GM21737 (cell line): ENCODE measurements at regions not wholly inside any gene's neighbourhood (a gene's known extent, or its start where the extent isn't known, plus 50 kb on each side); places are given as distances from the start of the nearest gene placed in this dataset.

Experiments used
- ATAC-seq: cut with Tn5 transposase; IDR thresholded peaks from one replicate; pipeline ENCODE4 v1.9.1; 2021; ENCODE audit warnings: mild to moderate bottlenecking, moderate library complexity; ENCODE audit not compliant: unreplicated experiment

DNA sequence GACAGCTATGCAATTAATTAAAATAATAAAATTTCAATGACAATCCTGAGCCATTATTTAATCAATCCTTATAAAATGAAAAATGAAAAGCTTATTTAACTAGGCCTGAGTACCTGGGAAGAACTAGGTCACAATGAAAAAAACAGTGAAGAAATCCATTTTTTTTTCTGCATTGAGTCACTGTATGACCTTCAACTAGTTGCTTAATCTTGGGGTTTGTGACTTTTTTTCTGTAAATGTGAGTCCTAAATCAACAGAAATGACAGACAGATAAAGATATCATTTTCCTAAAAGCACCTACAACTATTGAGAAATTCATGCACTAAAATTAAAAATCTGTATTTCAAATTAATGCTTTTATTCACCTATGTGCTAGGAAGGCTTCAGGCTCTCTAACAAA, 96.8 kb downstream of the TMEM26 start:
- no peak for ATAC-seq

DNA sequence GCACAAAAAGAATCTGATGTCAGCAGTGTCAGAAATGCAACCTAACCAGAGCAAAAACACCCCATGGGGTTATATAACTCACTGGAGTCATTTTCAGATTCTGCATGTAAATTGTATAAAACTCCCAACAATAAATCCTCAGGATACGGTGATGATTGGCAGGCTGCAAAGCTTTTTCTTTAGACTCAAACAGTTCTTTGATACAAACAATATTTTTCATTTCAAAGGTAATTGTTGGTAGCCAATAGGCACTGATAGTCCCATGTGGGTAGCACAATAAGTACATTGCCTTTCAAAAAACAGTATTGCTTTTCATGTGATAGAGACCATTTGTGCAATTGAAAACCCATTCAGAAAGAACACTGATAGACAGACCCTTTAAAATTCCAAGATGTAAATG, 98.0 kb downstream of the TMEM26 start:
- no peak for ATAC-seq

GRCh38 chr10:61354401-61354975, 98.7 kb downstream of the TMEM26 start:
- no peak for ATAC-seq

DNA sequence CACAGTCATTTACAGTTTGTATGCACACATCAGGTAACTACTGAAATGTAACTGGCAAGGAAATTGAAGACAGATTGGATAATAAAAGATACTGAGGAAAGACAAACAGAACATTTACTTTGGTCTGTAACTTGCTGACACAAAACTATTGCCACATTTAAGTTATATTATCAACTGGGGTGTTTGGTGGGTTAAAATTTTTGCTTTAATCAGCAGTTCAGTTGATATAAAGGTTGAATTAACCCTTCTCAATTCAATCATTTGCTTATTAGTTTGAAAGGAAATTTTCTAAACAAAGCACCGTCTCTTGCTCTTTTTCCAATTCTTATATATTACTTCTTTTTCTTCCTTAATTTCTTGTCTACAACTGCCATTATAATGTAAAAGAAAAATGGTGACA, 102.4 kb downstream of the TMEM26 start:
- ATAC-seq: no peak

DNA sequence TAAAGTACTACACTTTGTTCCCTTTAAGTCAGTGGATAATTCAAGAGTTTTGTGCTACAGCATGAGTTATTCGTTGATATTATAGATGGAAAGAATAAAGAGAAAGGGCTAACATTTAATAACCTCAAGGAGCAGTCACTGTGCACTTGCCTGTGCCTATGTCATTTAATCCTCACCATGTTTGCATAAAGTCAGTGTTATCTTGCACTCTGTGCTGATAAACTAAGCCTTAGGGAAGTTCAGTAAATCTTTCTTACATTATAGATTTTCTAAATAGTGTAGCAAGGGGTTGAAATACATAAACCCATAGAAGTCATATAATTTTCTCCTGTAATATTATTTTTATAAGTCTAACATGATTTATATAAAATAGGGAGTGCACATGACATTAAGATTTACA, 103.1 kb downstream of the TMEM26 start:
- no peak for ATAC-seq

DNA sequence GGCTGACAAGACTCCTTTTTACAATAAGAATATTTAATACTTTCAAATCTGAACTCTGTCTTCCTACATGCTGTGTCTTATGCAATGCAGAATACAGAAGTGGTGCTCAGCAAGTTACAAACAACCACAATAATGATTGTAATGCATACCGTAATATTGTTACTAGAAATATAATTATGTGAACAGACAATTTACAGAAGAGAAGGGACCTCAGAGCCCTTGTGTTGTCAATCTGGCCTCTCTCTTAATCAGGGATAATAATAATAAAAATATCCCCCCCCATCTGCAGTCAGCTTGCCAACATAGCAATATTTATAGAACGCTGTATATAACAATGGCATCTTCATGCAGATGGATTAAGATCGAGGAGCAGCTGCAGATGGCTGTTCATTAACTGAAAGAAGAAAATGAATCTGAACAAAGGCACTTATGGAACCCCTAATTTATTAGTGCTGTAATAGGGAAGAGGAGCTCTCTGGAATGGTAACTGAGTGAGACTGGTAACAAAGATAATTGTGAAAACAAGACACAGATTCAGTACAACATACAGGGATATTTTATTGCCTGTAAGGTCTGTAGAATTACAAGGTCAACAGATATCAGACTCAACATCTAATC, 106.3 kb downstream of the TMEM26 start:
- no peak for ATAC-seq

DNA sequence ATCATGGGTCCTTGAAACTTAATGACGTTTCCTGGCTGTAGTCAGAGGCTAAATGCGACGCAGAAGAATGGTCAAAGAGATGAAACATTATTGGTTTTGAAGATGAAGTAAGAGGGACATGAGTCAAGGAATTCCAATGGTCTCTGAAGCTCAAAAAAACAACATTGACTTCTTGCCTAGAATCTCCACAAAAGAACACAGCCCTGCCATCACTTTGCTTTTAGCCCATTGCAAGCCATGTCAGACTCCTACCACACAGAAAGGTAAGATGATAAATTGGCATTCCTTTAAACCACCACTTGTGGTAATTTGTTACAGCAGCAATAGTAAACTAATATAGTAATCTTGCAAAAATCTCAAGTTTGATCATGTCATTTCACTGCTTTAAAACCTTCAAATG, 109.4 kb downstream of the TMEM26 start:
- ATAC-seq: no peak

DNA sequence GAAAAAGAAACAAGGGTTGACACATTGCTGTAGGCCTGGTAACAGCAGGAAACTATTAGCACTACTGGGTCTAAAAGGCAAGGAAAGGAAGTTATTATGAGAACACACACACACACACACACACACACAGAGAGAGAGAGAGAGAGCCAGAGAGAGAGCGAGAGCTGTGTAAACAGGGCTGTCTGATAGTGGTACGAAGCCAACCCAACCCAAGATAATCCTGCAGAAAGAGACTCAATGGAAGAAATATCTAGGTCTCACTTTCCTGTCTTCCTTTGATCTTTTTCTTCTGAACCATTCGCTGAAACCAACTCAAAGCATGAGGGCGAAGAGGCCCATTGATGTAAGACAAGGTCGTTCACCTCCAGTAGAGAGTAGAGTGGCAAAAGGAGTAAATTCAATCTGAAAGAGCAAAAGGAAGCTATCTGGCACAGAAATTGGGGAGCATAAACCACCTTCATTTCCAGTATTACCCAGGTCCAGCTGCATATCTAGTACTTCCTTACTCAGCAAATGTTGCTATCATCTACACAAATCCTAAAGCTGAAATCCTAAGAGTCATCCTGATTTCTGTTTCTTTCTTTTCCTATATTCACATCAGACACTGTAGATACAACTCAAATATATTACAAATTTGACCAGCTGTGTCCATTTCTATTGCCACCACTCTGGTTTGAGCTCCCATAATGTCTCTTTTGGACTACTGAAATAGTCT, 110.2 kb downstream of the TMEM26 start:
- no peak for ATAC-seq

GRCh38 chr10:61341008-61341407, 112.2 kb downstream of the TMEM26 start:
- ATAC-seq: no peak

GRCh38 chr10:61338146-61338545, 115.0 kb downstream of the TMEM26 start:
- ATAC-seq: no peak

GRCh38 chr10:61337741-61338140, 115.4 kb downstream of the TMEM26 start:
- no peak for ATAC-seq

DNA sequence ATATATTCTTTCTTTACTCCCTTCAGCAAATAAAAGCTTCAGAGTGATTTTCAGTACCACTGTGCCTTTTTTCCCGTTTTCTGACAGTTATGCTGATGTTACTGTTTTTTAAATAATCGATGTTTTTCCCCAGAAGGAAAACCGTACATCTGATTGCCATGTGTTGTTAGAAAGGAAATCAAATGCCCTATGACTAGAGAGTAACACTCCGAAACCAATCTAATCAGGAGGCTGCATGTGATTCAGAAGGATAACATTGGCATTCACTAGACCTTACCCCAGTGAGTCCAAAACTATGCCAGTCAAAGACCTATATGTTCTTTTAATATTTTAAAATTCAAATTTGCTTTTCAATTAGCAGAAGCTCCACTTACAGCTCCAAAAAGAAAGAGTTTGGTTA, 116.3 kb downstream of the TMEM26 start:
- ATAC-seq: no peak

- ATAC-seq: no peak
Measured at GRCh38 chr10:61335359-61335758, 117.8 kb downstream of the TMEM26 start.

DNA sequence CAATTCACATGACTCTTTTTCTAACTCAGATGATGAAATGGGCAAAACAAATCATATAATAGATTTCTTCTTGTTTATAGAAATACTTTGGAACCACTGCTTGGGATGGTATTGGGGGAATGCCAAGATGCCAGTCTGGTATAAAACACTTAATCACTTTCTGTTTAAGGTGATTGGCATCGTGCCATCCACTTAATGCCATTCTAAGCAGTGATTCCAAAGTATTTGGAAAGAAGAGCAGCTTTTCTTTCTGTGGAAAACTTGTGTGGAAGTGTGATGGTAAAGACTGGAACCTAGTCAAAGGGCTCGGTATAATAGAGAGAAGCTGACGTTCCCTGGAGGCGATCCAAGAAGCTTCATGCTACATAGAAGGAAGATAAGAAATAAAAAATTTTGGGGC, 120.6 kb downstream of the TMEM26 start:
- no peak for ATAC-seq

DNA sequence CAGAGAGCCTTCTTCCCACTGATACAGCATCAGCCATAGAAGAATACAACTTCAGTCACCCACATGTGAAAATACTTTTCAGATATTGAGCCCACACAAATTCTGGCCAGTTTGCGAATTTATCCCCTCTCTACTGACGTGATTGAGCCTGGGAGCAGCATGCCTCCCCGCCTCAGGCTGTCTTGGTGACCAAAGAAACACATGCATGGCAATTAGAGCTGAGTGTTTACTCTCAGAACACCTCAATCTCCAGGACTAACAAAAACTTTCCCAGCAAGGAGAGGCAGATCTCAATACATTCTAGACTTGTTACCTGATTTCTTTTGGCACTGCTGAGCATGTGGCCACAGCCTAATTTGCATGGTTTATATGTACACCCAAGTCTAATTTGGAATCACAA, 122.5 kb downstream of the TMEM26 start:
- no peak for ATAC-seq

DNA sequence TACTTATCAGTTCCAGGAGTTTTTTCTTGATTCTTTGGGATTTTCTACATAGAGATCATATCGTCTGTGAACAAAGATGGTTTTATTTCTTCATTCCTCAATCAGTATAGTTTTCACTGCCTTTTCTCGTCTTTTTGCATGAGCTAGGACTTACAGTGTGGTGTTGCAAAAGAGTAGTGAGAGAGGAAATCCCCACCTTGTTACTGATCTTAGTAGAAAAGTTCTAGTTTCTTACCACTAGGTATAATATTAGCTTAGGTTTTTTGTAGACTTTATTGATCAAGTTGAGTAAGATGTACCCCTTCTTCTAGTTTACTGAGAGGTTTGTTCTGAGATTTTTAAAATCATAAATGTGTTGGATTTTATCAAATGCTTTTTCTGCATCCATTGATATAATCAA, 123.3 kb downstream of the TMEM26 start:
- peak; percentile 81 for ATAC-seq

DNA sequence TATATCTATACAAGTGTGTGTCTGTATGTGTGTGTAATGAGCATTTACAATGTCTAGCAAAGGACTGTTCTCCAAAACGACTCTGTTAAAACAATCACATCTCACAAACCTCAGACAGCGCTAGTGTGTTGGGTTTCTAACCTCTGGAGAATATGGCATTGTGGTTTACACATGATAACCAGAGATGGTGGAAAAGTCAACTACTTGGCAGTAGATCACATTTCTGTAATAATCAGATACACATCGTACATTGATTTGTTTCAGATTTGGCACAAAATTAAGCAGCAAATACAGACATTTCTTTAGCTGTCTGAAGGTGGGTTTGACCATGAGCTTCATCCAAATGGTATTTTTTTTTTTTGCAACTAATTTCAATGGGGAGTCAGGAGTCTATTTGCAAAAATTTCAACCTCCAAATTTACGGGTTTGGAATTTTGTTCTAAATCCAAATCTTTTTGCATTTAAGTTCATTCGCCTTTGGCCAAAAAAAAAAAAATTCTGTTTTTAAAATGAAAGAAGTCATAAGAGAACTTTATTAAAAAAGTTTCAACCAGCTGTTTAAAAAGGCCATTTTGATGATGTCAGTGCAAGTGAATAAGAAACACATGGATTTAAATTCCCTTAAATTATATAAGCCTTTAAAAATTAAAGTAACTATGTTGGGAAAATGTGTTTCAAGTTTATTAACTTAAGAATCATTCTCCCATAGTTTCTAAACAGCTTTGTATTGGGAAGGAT, 127.8 kb downstream of the TMEM26 start:
- ATAC-seq: no peak

GRCh38 chr10:61323726-61324125, 129.5 kb downstream of the TMEM26 start:
- ATAC-seq: no peak

- no peak for ATAC-seq
Measured at GRCh38 chr10:61321041-61321857, 131.9 kb downstream of the TMEM26 start.

- ATAC-seq: no peak
Measured at GRCh38 chr10:61320257-61320587, 133.0 kb downstream of the TMEM26 start.
